Fibroblast of skin of left biceps (primary cell): ENCODE measurements at regions not wholly inside any gene's neighbourhood (a gene's known extent, or its start where the extent isn't known, plus 50 kb on each side); places are given as distances from the start of the nearest gene placed in this dataset.

Experiments used
- DNase-seq, 2 experiments: peaks; one replicate each; pipeline ENCODE4 v3.0.0-alpha.2; 2013; ENCODE audit warnings: low read depth in 2 of 2

- DNase-seq: no peak
These were observed 353.0 kb upstream of the KLF12 start for GRCh38 chr13:74487091-74487722.

- DNase-seq: no peak
These were observed 351.6 kb upstream of the KLF12 start for GRCh38 chr13:74485757-74486156.

GRCh38 chr13:74479124-74479523, 344.9 kb upstream of the KLF12 start:
- DNase-seq: no peak

- DNase-seq: no peak
These were observed 342.6 kb upstream of the KLF12 start for GRCh38 chr13:74476788-74477187.

GRCh38 chr13:74476365-74476764, 342.2 kb upstream of the KLF12 start:
- DNase-seq: no peak

GRCh38 chr13:74466864-74467263, 332.7 kb upstream of the KLF12 start:
- no peak for DNase-seq

- no peak for DNase-seq
These were observed 331.8 kb upstream of the KLF12 start for GRCh38 chr13:74466020-74466419.

GRCh38 chr13:74465271-74465670, 331.1 kb upstream of the KLF12 start:
- DNase-seq: no peak

GRCh38 chr13:74464670-74465069, 330.5 kb upstream of the KLF12 start:
- DNase-seq: no peak

GRCh38 chr13:74461011-74461410, 326.8 kb upstream of the KLF12 start:
- DNase-seq: no peak

GRCh38 chr13:74452881-74453280, 318.7 kb upstream of the KLF12 start:
- no peak for DNase-seq

GRCh38 chr13:74452176-74452575, 318.0 kb upstream of the KLF12 start:
- no peak for DNase-seq

- DNase-seq: peak; percentile 29 to 40
These were observed 316.8 kb upstream of the KLF12 start for GRCh38 chr13:74450964-74451363.

- no peak for DNase-seq
These were observed 316.3 kb upstream of the KLF12 start for GRCh38 chr13:74450525-74450845.

GRCh38 chr13:74449811-74450524, 315.8 kb upstream of the KLF12 start:
- DNase-seq: no peak

- no peak for DNase-seq
These were observed 310.8 kb upstream of the KLF12 start for GRCh38 chr13:74444864-74445479.

- no peak for DNase-seq
These were observed 310.0 kb upstream of the KLF12 start for GRCh38 chr13:74444161-74444571.

- DNase-seq: peak; percentile 75 to 78
These were observed 309.4 kb upstream of the KLF12 start for GRCh38 chr13:74443631-74444030.

GRCh38 chr13:74442751-74443150, 308.5 kb upstream of the KLF12 start:
- no peak for DNase-seq

- no peak for DNase-seq
These were observed 304.7 kb upstream of the KLF12 start for GRCh38 chr13:74438901-74439300.

GRCh38 chr13:74434782-74435181, 300.6 kb upstream of the KLF12 start:
- DNase-seq: no peak

- DNase-seq: no peak
These were observed 290.3 kb upstream of the KLF12 start for GRCh38 chr13:74424455-74424854.

- no peak for DNase-seq
These were observed 289.2 kb upstream of the KLF12 start for GRCh38 chr13:74423434-74423833.
